GM23338 (cell line): ENCODE measurements at regions not wholly inside any gene's neighbourhood (a gene's known extent, or its start where the extent isn't known, plus 50 kb on each side); places are given as distances from the start of the nearest gene placed in this dataset.
"Not testable (repeated sequence)": the region's sequence is repeated elsewhere in the genome, so short reads cannot be mapped to it uniquely, and the experiment has no call there.

Experiments used
- ATAC-seq: fragments of 200-7000 bp; cut with Tn5 transposase; 3 replicates; pipeline ENCODE4 v1.9.1; 2020
- DNase-seq: peaks from one replicate; pipeline ENCODE4 v3.0.0-alpha.2; 2015; ENCODE audit warnings: low spot score
- H2AFZ ChIP-seq: fragments of 200-600 bp; sonication (generic); 2 replicates; pipeline ENCODE4 v1.8.0; 2016; ENCODE audit warnings: antibody characterized with exemption, mild to moderate bottlenecking, moderate library complexity
- H3F3A ChIP-seq: fragments of 200-600 bp; sonication (generic); replicated peaks from 2 replicates; pipeline ENCODE4 v1.8.0; 2017; ENCODE audit warnings: antibody characterized with exemption, mixed run types, low read depth
- H3K27ac ChIP-seq: fragments of 200-600 bp; sonication (generic); 2 replicates; pipeline ENCODE4 v1.6.1; 2016; ENCODE audit warnings: low read depth
- H3K27me3 ChIP-seq: fragments of 200-600 bp; sonication (generic); 2 replicates; pipeline ENCODE4 v1.8.0; 2016; ENCODE audit warnings: mild to moderate bottlenecking, mixed run types, moderate library complexity; ENCODE audit not compliant: insufficient read depth
- H3K36me3 ChIP-seq: fragments of 200-600 bp; sonication (generic); 2 replicates; pipeline ENCODE4 v1.8.0; 2016; ENCODE audit warnings: mild to moderate bottlenecking; ENCODE audit not compliant: insufficient read depth
- H3K4me1 ChIP-seq: fragments of 200-600 bp; sonication (generic); 2 replicates; pipeline ENCODE4 v1.8.0; 2016; ENCODE audit warnings: mild to moderate bottlenecking, moderate library complexity; ENCODE audit not compliant: insufficient read depth
- H3K4me2 ChIP-seq: fragments of 200-600 bp; sonication (generic); 2 replicates; pipeline ENCODE4 v1.7.1; 2017; ENCODE audit warnings: mixed run types
- H3K4me3 ChIP-seq: fragments of 200-600 bp; sonication (generic); 2 replicates; pipeline ENCODE4 v1.6.1; 2016; ENCODE audit warnings: mixed run types
- H3K79me2 ChIP-seq: fragments of 200-600 bp; sonication (generic); replicated peaks from 2 replicates; pipeline ENCODE4 v1.8.0; 2017; ENCODE audit warnings: mild to moderate bottlenecking; ENCODE audit not compliant: insufficient read depth
- H3K9me2 ChIP-seq: fragments of 200-600 bp; sonication (generic); 2 replicates; pipeline ENCODE4 v1.8.0; 2017; ENCODE audit not compliant: insufficient read depth
- H4K20me1 ChIP-seq: fragments of 200-600 bp; sonication (generic); replicated peaks from 2 replicates; pipeline ENCODE4 v1.8.0; 2017; ENCODE audit warnings: mild to moderate bottlenecking; ENCODE audit not compliant: insufficient read depth
- H3K27ac Mint-ChIP-seq: 2 replicates; pipeline ENCODE4 v1.8.0; 2020; ENCODE audit warnings: inconsistent platforms, mild to moderate bottlenecking, moderate library complexity, mixed read lengths
- H3K27me3 Mint-ChIP-seq: 3 replicates; pipeline ENCODE4 v1.8.0; 2022; ENCODE audit warnings: low read depth, mild to moderate bottlenecking, moderate library complexity, mixed read lengths, inconsistent platforms; ENCODE audit not compliant: insufficient read depth, poor library complexity
- H3K36me3 Mint-ChIP-seq: 3 replicates; pipeline ENCODE4 v1.8.0; 2021; ENCODE audit warnings: low read depth, mild to moderate bottlenecking, inconsistent platforms, moderate library complexity, mixed read lengths
- H3K4me1 Mint-ChIP-seq: 3 replicates; pipeline ENCODE4 v1.8.0; 2020; ENCODE audit warnings: mild to moderate bottlenecking, inconsistent platforms, mixed read lengths
- H3K4me3 Mint-ChIP-seq: 3 replicates; pipeline ENCODE4 v1.8.0; 2021; ENCODE audit warnings: moderate library complexity, mild to moderate bottlenecking, inconsistent platforms, mixed read lengths
- H3K9me3 Mint-ChIP-seq: 3 replicates; pipeline ENCODE4 v1.8.0; 2020; ENCODE audit warnings: moderate library complexity, mild to moderate bottlenecking, inconsistent platforms, mixed read lengths
- EZH2phosphoT487 ChIP-seq: fragments of 200-600 bp; sonication (generic); IDR thresholded peaks from one replicate; pipeline ENCODE4 v1.8.1; 2018; ENCODE audit warnings: antibody characterized with exemption; ENCODE audit not compliant: unreplicated experiment
- JUNB ChIP-seq: IDR thresholded peaks from one replicate; pipeline ENCODE4 v1.6.1; 2016; ENCODE audit warnings: antibody characterized with exemption; ENCODE audit not compliant: unreplicated experiment
- POLR2AphosphoS5 ChIP-seq: IDR thresholded peaks from 2 replicates; pipeline ENCODE4 v1.6.1; 2016; ENCODE audit warnings: antibody characterized with exemption, low read depth
- STAT1 ChIP-seq: IDR thresholded peaks from one replicate; pipeline ENCODE4 v1.6.1; 2016; ENCODE audit warnings: antibody characterized with exemption; ENCODE audit not compliant: unreplicated experiment
- ZNF114 ChIP-seq: fragments of 250-450 bp; sonication (Bioruptor Pico); IDR thresholded peaks from 2 replicates; pipeline ENCODE4 v1.5.0; 2020; ENCODE audit warnings: mild to moderate bottlenecking, moderate library complexity
- ZNF331 ChIP-seq: fragments of 250-450 bp; sonication (Bioruptor Pico); IDR thresholded peaks from 2 replicates; pipeline ENCODE4 v1.5.0; 2020; ENCODE audit warnings: low read depth, mild to moderate bottlenecking, moderate library complexity
- ZNF462 ChIP-seq: fragments of 250-450 bp; sonication (Bioruptor Pico); IDR thresholded peaks from 2 replicates; pipeline ENCODE4 v1.5.0; 2020; ENCODE audit warnings: mild to moderate bottlenecking, moderate library complexity

GRCh38 chr2:128597121-128597762 lies 278.6 kb upstream of the HS6ST1 start (continued):
- no peak for TF ChIP-seq EZH2phosphoT487
- no peak for TF ChIP-seq STAT1
- no peak for TF ChIP-seq POLR2AphosphoS5
- no peak for TF ChIP-seq ZNF331 (CRISPR knock-in tag)
- no peak for TF ChIP-seq ZNF462 (CRISPR knock-in tag)
- TF ChIP-seq JUNB = no peak
- TF ChIP-seq ZNF114 = no peak

- not testable (repeated sequence) for H3K36me3 ChIP-seq, H3K9me3 Mint-ChIP-seq, H3K4me3 Mint-ChIP-seq, H3K4me3 ChIP-seq, DNase-seq, H4K20me1 ChIP-seq, H3K4me1 Mint-ChIP-seq, H3K4me2 ChIP-seq, H3K27ac ChIP-seq, H3K27ac Mint-ChIP-seq, H2AFZ ChIP-seq, ATAC-seq, H3K9me2 ChIP-seq, H3K27me3 Mint-ChIP-seq, H3K4me1 ChIP-seq, H3F3A ChIP-seq, H3K36me3 Mint-ChIP-seq, H3K79me2 ChIP-seq, H3K27me3 ChIP-seq
Measured at GRCh38 chr2:128598260-128598659, 279.6 kb upstream of the HS6ST1 start.
